Transverse colon (tissue), 4 donors: ENCODE measurements at regions not wholly inside any gene's neighbourhood (a gene's known extent, or its start where the extent isn't known, plus 50 kb on each side); places are given as distances from the start of the nearest gene placed in this dataset.

Experiments
- DNase-seq: peaks from one replicate; pipeline ENCODE4 v3.0.0-alpha.2; 2019
- H3K27ac ChIP-seq, 4 donors: fragments of 200-600 bp; sonication (generic); 2 replicates each; pipeline ENCODE4 v1.5.1; 2016 to 2018; ENCODE audit warnings: inconsistent platforms in 4 of 4
- H3K27me3 ChIP-seq: fragments of 200-600 bp; sonication (generic); 2 replicates; pipeline ENCODE4 v1.5.1; 2017; ENCODE audit warnings: inconsistent platforms
- H3K36me3 ChIP-seq, 4 donors: fragments of 200-600 bp; sonication (generic); 2 replicates each; pipeline ENCODE4 v1.5.1; 2017 to 2019; ENCODE audit warnings: inconsistent platforms in 4 of 4
- H3K4me1 ChIP-seq, 4 donors: fragments of 200-600 bp; sonication (generic); 2 replicates each; pipeline ENCODE4 v1.5.1; 2017 to 2020; ENCODE audit warnings: inconsistent platforms in 4 of 4
- H3K4me3 ChIP-seq, 4 donors: fragments of 200-600 bp; sonication (generic); 1 replicate in 1 of 4; 2 replicates in 3 of 4; pipeline versions ENCODE4 v1.5.1 to v1.6.1; 2017 to 2019; ENCODE audit warnings: inconsistent platforms in 4 of 4
- H3K9me3 ChIP-seq, 2 donors: fragments of 200-600 bp; sonication (generic); 2 replicates each; pipeline ENCODE4 v1.5.1; 2017 to 2019; ENCODE audit warnings: inconsistent platforms in 2 of 2
- CTCF ChIP-seq, 5 experiments: fragments of 200-600 bp in 3 of 5; fragments of 450-650 bp in 2 of 5; sonication (generic) in 3 of 5; IDR thresholded peaks; 1 replicate in 2 of 5; 2 replicates in 3 of 5; pipeline ENCODE4 v1.5.1; 2016 to 2017; ENCODE audit warnings: antibody characterized with exemption in 5 of 5, inconsistent platforms in 3 of 5, mild to moderate bottlenecking in 2 of 5, moderate library complexity in 1 of 5
- EP300 ChIP-seq: sonication (generic); formaldehyde crosslinking; IDR thresholded peaks from one replicate; pipeline ENCODE4 v1.6.1; 2017; ENCODE audit warnings: antibody characterized with exemption, low read depth
- POLR2A ChIP-seq: fragments of 450-650 bp; IDR thresholded peaks from one replicate; pipeline ENCODE4 v1.6.1; 2016; ENCODE audit warnings: antibody characterized with exemption, mild to moderate bottlenecking, moderate library complexity
- POLR2AphosphoS5 ChIP-seq, 3 donors: sonication (generic); formaldehyde crosslinking; IDR thresholded peaks; one replicate each; pipeline ENCODE4 v1.6.1; 2016; ENCODE audit warnings: antibody characterized with exemption in 3 of 3
- WGBS, 2 donors: methylation state at CpG; one replicate each; pipeline ENCODE4 v1.1.5; 2018; ENCODE audit warnings: low coverage in 1 of 2; 5-methylcytosine and 5-hydroxymethylcytosine counted together
- in situ Hi-C, 4 donors: fragments of 200-750 bp; cut with MboI; loops; one replicate each; pipeline versions ENCODE4 v1.15.0 to v1.15.1; 2017; ENCODE audit warnings: low sequenced_read_pairs in 3 of 4, low pct_ligation_motif_present in 1 of 4, low pct_unique_long_range_greater_than_20kb in 1 of 4
- intact Hi-C: fragments of 100-400 bp; cut with DNase I; formaldehyde crosslinking; loops from one replicate; pipeline ENCODE4 v1.15.1; 2023; ENCODE audit warnings: low total_unique reads

- H3K9me3 ChIP-seq: no peaks in the 10 kb centered on the region
- DNase-seq: peak; percentile 27
- H3K27me3 ChIP-seq: no peaks in the 10 kb centered on the region
- H3K27ac ChIP-seq: peak overlapping the region; percentile 67 to 85 (median 73)
- TF ChIP-seq POLR2A (no peak), CTCF (IDR thresholded peaks at IDR 0.05) (no peak), POLR2AphosphoS5 (IDR thresholded peaks at IDR 0.05) (no peak), EP300 (no peak)
- H3K4me1 ChIP-seq: peaks cover 0 to 64% (median 46%) of the 10 kb centered on the region in 4 donors
- no peak overlapping the region for H3K4me3 ChIP-seq
- intact Hi-C loops (no loop called here), in situ Hi-C loops (loop anchor here in 1 of 4 donors (25.0 kb wide), 1 partner anchor 840 kb away; no protein-coding TSS in a partner anchor)
- WGBS, 2 donors: 41 to 75% methylated on average over 2 to 4 of the region's 4 CpGs
- H3K36me3 ChIP-seq: no peaks in the 10 kb centered on the region
Observed at GRCh38 chr7:112571852-112572607, 91.2 kb downstream of the LSMEM1 start.

GRCh38 chr7:112572669-112573301 is 92.0 kb downstream of the LSMEM1 start:
- 36 to 50% methylated on average over 1 of the region's 1 CpG for WGBS, 2 donors
- peak overlapping the region in 1 of 4 donors; percentile 0 for H3K4me3 ChIP-seq
- peak overlapping the region; percentile 67 to 85 (median 73) for H3K27ac ChIP-seq
- peaks cover 0 to 57% (median 44%) of the 10 kb centered on the region in 4 donors for H3K4me1 ChIP-seq
- peak; percentile 30 for DNase-seq
- no peaks in the 10 kb centered on the region for H3K27me3 ChIP-seq
- TF ChIP-seq CTCF (IDR thresholded peaks at IDR 0.05) (no peak), POLR2AphosphoS5 (IDR thresholded peaks at IDR 0.05) (peak in 2 of 3 donors; percentile 71 to 73)
- H3K9me3 ChIP-seq: no peaks in the 10 kb centered on the region
- in situ Hi-C loops (loop anchor here in 1 of 4 donors (25.0 kb wide), 1 partner anchor 840 kb away; no protein-coding TSS in a partner anchor), intact Hi-C loops (no loop called here)
- no peaks in the 10 kb centered on the region for H3K36me3 ChIP-seq

- H3K9me3 ChIP-seq: no peaks in the 10 kb centered on the region
- peak; percentile 22 for DNase-seq
- peak overlapping the region in 1 of 4 donors; percentile 0 for H3K4me3 ChIP-seq
- H3K27me3 ChIP-seq: no peaks in the 10 kb centered on the region
- in situ Hi-C loops (loop anchor here in 1 of 4 donors (25.0 kb wide), 1 partner anchor 839 kb away; no protein-coding TSS in a partner anchor), intact Hi-C loops (no loop called here)
- WGBS, 2 donors: 20 to 31% methylated on average over 4 to 6 of the region's 6 CpGs
- TF ChIP-seq CTCF (IDR thresholded peaks at IDR 0.05) (no peak), POLR2AphosphoS5 (IDR thresholded peaks at IDR 0.05) (no peak), EP300 (no peak), POLR2A (no peak)
- peaks cover 0 to 57% (median 44%) of the 10 kb centered on the region in 4 donors for H3K4me1 ChIP-seq
- peak overlapping the region; percentile 67 to 85 (median 73) for H3K27ac ChIP-seq
- H3K36me3 ChIP-seq: no peaks in the 10 kb centered on the region
Observed at GRCh38 chr7:112573302-112574039, 92.7 kb downstream of the LSMEM1 start.

- peak overlapping the region; percentile 39 to 77 (median 61) for H3K27ac ChIP-seq
- in situ Hi-C loops: no loop called here
- peaks cover 0 to 45% (median 36%) of the 10 kb centered on the region in 4 donors for H3K4me1 ChIP-seq
- no peak for TF ChIP-seq CTCF (IDR thresholded peaks at IDR 0.05)
- no peak for TF ChIP-seq EP300
- no peak for TF ChIP-seq POLR2A
- TF ChIP-seq POLR2AphosphoS5 (IDR thresholded peaks at IDR 0.05): peak in 1 of 3 donors; percentile 68
- intact Hi-C loops: no loop called here
- no peaks in the 10 kb centered on the region for H3K36me3 ChIP-seq
- 32 to 47% methylated on average over 1 of the region's 1 CpG for WGBS, 2 donors
- no peaks in the 10 kb centered on the region for H3K9me3 ChIP-seq
- DNase-seq: no peak
- no peak overlapping the region for H3K4me3 ChIP-seq
- no peaks in the 10 kb centered on the region for H3K27me3 ChIP-seq
Observed at GRCh38 chr7:112575864-112576263, 95.1 kb downstream of the LSMEM1 start.
